GM18861 (cell line): ENCODE measurements at regions not wholly inside any gene's neighbourhood (a gene's known extent, or its start where the extent isn't known, plus 50 kb on each side); places are given as distances from the start of the nearest gene placed in this dataset.

Source experiments
- ATAC-seq: cut with Tn5 transposase; IDR thresholded peaks from one replicate; pipeline ENCODE4 v1.9.1; 2021; ENCODE audit not compliant: unreplicated experiment

- no peak for ATAC-seq
Measured at GRCh38 chr12:58815235-58815634, 105.1 kb downstream of the LRIG3 start.

DNA sequence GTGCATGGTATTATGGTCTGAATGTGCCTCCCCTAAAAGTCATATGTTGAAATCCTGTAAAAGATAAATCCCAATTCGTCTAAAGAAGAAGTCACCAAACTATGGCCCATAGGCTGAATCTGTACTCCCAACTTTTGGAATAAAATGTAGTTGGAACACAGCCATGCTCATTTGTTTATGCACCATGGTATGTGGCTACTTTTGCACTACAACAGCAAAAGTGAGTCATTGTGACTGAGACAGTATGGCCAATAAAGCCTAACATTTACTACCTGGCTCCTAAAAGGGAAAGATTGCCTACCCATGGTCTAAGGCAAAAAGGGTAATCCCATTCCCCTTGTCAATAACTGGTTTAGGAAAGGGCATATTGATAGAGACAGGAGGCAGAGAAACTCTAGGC lies 101.8 kb downstream of the LRIG3 start:
- ATAC-seq = no peak

GRCh38 chr12:58819345-58819744 lies 101.0 kb downstream of the LRIG3 start:
- no peak for ATAC-seq

- no peak for ATAC-seq
Measured at GRCh38 chr12:58819985-58820384, 100.3 kb downstream of the LRIG3 start.
